Neuronal stem cell (in vitro differentiated cells): ENCODE measurements at regions not wholly inside any gene's neighbourhood (a gene's known extent, or its start where the extent isn't known, plus 50 kb on each side); places are given as distances from the start of the nearest gene placed in this dataset.

ENCODE experiments used
- DNase-seq: peaks from one replicate; pipeline ENCODE4 v3.0.0-alpha.2; 2013; ENCODE audit warnings: low spot score
- H2AFZ ChIP-seq: one replicate; pipeline ENCODE4 v1.6.1; 2013; ENCODE audit warnings: mild to moderate bottlenecking, low read length, inconsistent platforms
- H2AK5ac ChIP-seq: 2 replicates; pipeline ENCODE4 v1.6.1; 2013; ENCODE audit warnings: low read depth, mild to moderate bottlenecking, inconsistent platforms, low read length, moderate library complexity, mixed read lengths
- H2BK120ac ChIP-seq: 2 replicates; pipeline ENCODE4 v1.6.1; 2013; ENCODE audit warnings: low read depth, mild to moderate bottlenecking, inconsistent platforms, low read length, moderate library complexity, mixed read lengths
- H2BK12ac ChIP-seq: one replicate; pipeline ENCODE4 v1.6.1; 2013; ENCODE audit warnings: low read length, inconsistent platforms
- H2BK15ac ChIP-seq: 2 replicates; pipeline ENCODE4 v1.6.1; 2013; ENCODE audit warnings: mild to moderate bottlenecking, low read length, inconsistent platforms, mixed read lengths
- H2BK5ac ChIP-seq: one replicate; pipeline ENCODE4 v1.6.1; 2013; ENCODE audit warnings: inconsistent platforms, mild to moderate bottlenecking, low read length, moderate library complexity
- H3K14ac ChIP-seq: one replicate; pipeline ENCODE4 v1.6.1; 2013; ENCODE audit warnings: low read length, inconsistent platforms
- H3K18ac ChIP-seq: 2 replicates; pipeline ENCODE4 v1.6.1; 2013; ENCODE audit warnings: low read length, inconsistent platforms
- H3K23ac ChIP-seq: 2 replicates; pipeline ENCODE4 v1.6.1; 2013; ENCODE audit warnings: low read depth, mild to moderate bottlenecking, mixed read lengths, low read length, inconsistent platforms; ENCODE audit not compliant: poor library complexity
- H3K27ac ChIP-seq: replicated peaks from 3 replicates; pipeline ENCODE4 v1.5.1; 2013; ENCODE audit warnings: low read length, inconsistent platforms
- H3K27me3 ChIP-seq, 3 experiments: 2 replicates each; pipeline ENCODE4 v1.6.1; 2013; ENCODE audit warnings: low read length in 3 of 3, mild to moderate bottlenecking in 2 of 3, inconsistent platforms in 1 of 3, low read depth in 1 of 3, mixed read lengths in 1 of 3, moderate library complexity in 1 of 3; ENCODE audit not compliant: control insufficient read depth in 3 of 3, insufficient read depth in 3 of 3
- H3K36me3 ChIP-seq, 2 donors: replicated peaks in 1 of 2; 2 replicates each; pipeline ENCODE4 v1.6.1; 2013; ENCODE audit warnings: low read length in 2 of 2; ENCODE audit not compliant: control insufficient read depth in 2 of 2, insufficient read depth in 2 of 2
- H3K4ac ChIP-seq: 2 replicates; pipeline ENCODE4 v1.6.1; 2013; ENCODE audit warnings: inconsistent platforms, mild to moderate bottlenecking, low read length, moderate library complexity
- H3K4me1 ChIP-seq, 2 donors: 1 replicate in 1 of 2; 2 replicates in 1 of 2; pipeline ENCODE4 v1.6.1; 2013; ENCODE audit warnings: low read length in 2 of 2, low read depth in 1 of 2; ENCODE audit not compliant: control insufficient read depth in 2 of 2, insufficient read depth in 1 of 2
- H3K4me2 ChIP-seq: one replicate; pipeline ENCODE4 v1.6.1; 2013; ENCODE audit warnings: mild to moderate bottlenecking, low read length, inconsistent platforms; ENCODE audit not compliant: insufficient read depth, poor library complexity, severe bottlenecking
- H3K4me3 ChIP-seq, 2 donors: 2 replicates each; pipeline ENCODE4 v1.5.1; 2013; ENCODE audit warnings: low read length in 2 of 2, mild to moderate bottlenecking in 2 of 2, inconsistent platforms in 1 of 2, moderate library complexity in 1 of 2
- H3K79me1 ChIP-seq: one replicate; pipeline ENCODE4 v1.6.1; 2013; ENCODE audit warnings: low read depth, mild to moderate bottlenecking, inconsistent platforms, low read length, moderate library complexity
- H3K9ac ChIP-seq: one replicate; pipeline ENCODE4 v1.6.1; 2013; ENCODE audit warnings: mild to moderate bottlenecking, low read depth, low read length, inconsistent platforms; ENCODE audit not compliant: poor library complexity
- H3K9me3 ChIP-seq, 2 donors: replicated peaks in 1 of 2; 2 replicates each; pipeline versions ENCODE3 to v1.6.1; 2013; ENCODE audit warnings: low read length in 2 of 2, mild to moderate bottlenecking in 2 of 2, inconsistent platforms in 1 of 2, low read depth in 1 of 2, mixed read lengths in 1 of 2, moderate library complexity in 1 of 2; ENCODE audit not compliant: control insufficient read depth in 2 of 2, insufficient read depth in 1 of 2
- H4K8ac ChIP-seq: one replicate; pipeline ENCODE4 v1.6.1; 2013; ENCODE audit warnings: low read depth, mild to moderate bottlenecking, inconsistent platforms, low read length, moderate library complexity
- H4K91ac ChIP-seq: one replicate; pipeline ENCODE4 v1.6.1; 2013; ENCODE audit warnings: low read length, low read depth, mild to moderate bottlenecking, inconsistent platforms; ENCODE audit not compliant: poor library complexity
- WGBS, 2 donors: extraction: QIAGEN DNeasy Blood & Tissue Kit; methylation state at CpG; one replicate each; pipeline ENCODE4 v1.1.7; 2013; ENCODE audit warnings: missing lambda C conversion rate in 2 of 2, mixed read lengths in 1 of 2; ENCODE audit not compliant: insufficient read length in 2 of 2, insufficient replicate concordance in 1 of 2; ENCODE audit errors: extremely low coverage in 2 of 2; 5-methylcytosine and 5-hydroxymethylcytosine counted together

- Histone ChIP-seq H2BK15ac (no peak overlapping the region), H3K9me3 (no peaks in the 10 kb centered on the region), H3K27ac (no peak overlapping the region), H3K4me1 (no peaks in the 10 kb centered on the region), H3K14ac (no peak overlapping the region), H3K23ac (no peak overlapping the region), H2AFZ (no peak overlapping the region), H2BK5ac (no peak overlapping the region), H3K27me3 (no peaks in the 10 kb centered on the region), H4K8ac (no peak overlapping the region), H3K18ac (no peak overlapping the region), H3K79me1 (no peaks in the 10 kb centered on the region), H3K4me3 (no peak overlapping the region), H3K4me2 (no peak overlapping the region), H2AK5ac (no peak overlapping the region), H3K9ac (no peak overlapping the region), H2BK12ac (no peak overlapping the region), H3K4ac (no peak overlapping the region), H2BK120ac (no peak overlapping the region), H3K36me3 (no peaks in the 10 kb centered on the region), H4K91ac (no peak overlapping the region)
- no peak for DNase-seq
- WGBS, 2 donors = no CpG with 5 or more reads among the region's 5 CpGs
These were observed 931.2 kb upstream of the KCND2 start for GRCh38 chr7:119341822-119342221.

DNA sequence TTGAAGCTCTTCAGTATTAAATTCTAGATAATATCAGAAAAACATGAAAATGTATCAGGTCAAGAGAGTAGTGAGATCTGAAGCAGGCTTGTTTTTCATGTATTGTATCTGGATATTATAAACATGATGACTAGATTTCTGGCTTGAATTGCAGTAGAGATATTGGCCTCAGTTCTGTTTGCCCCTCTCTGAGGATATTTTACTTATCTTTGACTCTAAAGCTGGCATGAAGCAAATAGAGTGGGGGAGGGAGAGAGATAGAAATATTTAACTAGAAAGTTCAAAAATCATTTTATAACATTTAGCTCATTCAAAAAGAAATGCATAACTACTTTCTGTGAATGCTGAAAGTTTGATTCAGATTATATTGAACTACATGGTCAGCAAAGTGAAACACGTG, 929.7 kb upstream of the KCND2 start:
- no peak for DNase-seq
- Histone ChIP-seq H3K18ac (no peak overlapping the region), H4K8ac (no peak overlapping the region), H3K23ac (no peak overlapping the region), H3K4me2 (no peak overlapping the region), H3K9me3 (no peaks in the 10 kb centered on the region), H3K9ac (no peak overlapping the region), H2BK120ac (no peak overlapping the region), H3K27ac (no peak overlapping the region), H3K36me3 (no peaks in the 10 kb centered on the region), H2AK5ac (no peak overlapping the region), H2AFZ (no peak overlapping the region), H3K4me1 (no peaks in the 10 kb centered on the region), H2BK5ac (no peak overlapping the region), H4K91ac (no peak overlapping the region), H3K4ac (no peak overlapping the region), H3K14ac (no peak overlapping the region), H3K27me3 (no peaks in the 10 kb centered on the region), H3K4me3 (no peak overlapping the region), H3K79me1 (no peaks in the 10 kb centered on the region), H2BK15ac (no peak overlapping the region), H2BK12ac (no peak overlapping the region)
- no CpG with 5 or more reads among the region's 1 CpG for WGBS, 2 donors

DNA sequence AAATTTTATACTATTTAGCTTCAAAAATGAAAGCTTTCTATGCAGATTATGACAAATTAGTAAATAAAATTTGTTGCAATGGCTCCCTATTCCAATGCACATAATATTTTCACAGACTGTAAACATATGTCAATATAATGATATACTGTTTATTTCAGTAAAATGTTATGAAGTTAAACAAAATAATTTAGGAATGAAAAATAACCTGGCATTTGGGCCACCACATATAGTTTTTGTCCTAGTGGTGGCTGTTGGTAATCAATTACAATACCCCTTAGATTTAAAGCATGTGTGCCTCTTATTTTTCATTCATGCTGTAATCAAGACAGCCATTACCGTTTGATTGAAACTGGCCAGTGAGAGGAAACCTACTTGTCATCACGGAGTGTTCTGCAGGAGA, 928.5 kb upstream of the KCND2 start:
- no CpG with 5 or more reads among the region's 2 CpGs for WGBS, 2 donors
- no peak overlapping the region for H3K27ac ChIP-seq
- no peaks in the 10 kb centered on the region for H3K27me3 ChIP-seq
- no peak overlapping the region for H3K4ac ChIP-seq
- no peak overlapping the region for H4K91ac ChIP-seq
- no peak overlapping the region for H4K8ac ChIP-seq
- DNase-seq = no peak
- H3K23ac ChIP-seq = no peak overlapping the region
- no peak overlapping the region for H2BK5ac ChIP-seq
- no peak overlapping the region for H2BK120ac ChIP-seq
- no peak overlapping the region for H2AFZ ChIP-seq
- no peaks in the 10 kb centered on the region for H3K79me1 ChIP-seq
- H3K4me2 ChIP-seq = no peak overlapping the region
- no peak overlapping the region for H2BK15ac ChIP-seq
- no peak overlapping the region for H3K9ac ChIP-seq
- H3K4me3 ChIP-seq = no peak overlapping the region
- H2BK12ac ChIP-seq = no peak overlapping the region
- no peaks in the 10 kb centered on the region for H3K4me1 ChIP-seq
- no peak overlapping the region for H2AK5ac ChIP-seq
- H3K18ac ChIP-seq = no peak overlapping the region
- no peaks in the 10 kb centered on the region for H3K9me3 ChIP-seq
- no peak overlapping the region for H3K14ac ChIP-seq
- no peaks in the 10 kb centered on the region for H3K36me3 ChIP-seq

GRCh38 chr7:119348491-119348890, 924.5 kb upstream of the KCND2 start:
- no peak overlapping the region for H3K18ac ChIP-seq
- H3K9ac ChIP-seq = no peak overlapping the region
- no peaks in the 10 kb centered on the region for H3K27me3 ChIP-seq
- H4K91ac ChIP-seq = no peak overlapping the region
- H2AFZ ChIP-seq = no peak overlapping the region
- no peak overlapping the region for H3K4me3 ChIP-seq
- H2BK120ac ChIP-seq = no peak overlapping the region
- no peak overlapping the region for H2AK5ac ChIP-seq
- H2BK12ac ChIP-seq = no peak overlapping the region
- no peaks in the 10 kb centered on the region for H3K4me1 ChIP-seq
- H3K14ac ChIP-seq = no peak overlapping the region
- no peak for DNase-seq
- no peak overlapping the region for H3K23ac ChIP-seq
- H3K4ac ChIP-seq = no peak overlapping the region
- H3K36me3 ChIP-seq = no peaks in the 10 kb centered on the region
- H4K8ac ChIP-seq = no peak overlapping the region
- no peak overlapping the region for H3K4me2 ChIP-seq
- H2BK15ac ChIP-seq = no peak overlapping the region
- H3K27ac ChIP-seq = no peak overlapping the region
- H3K79me1 ChIP-seq = peaks cover 2% of the 10 kb centered on the region
- H3K9me3 ChIP-seq = no peaks in the 10 kb centered on the region
- H2BK5ac ChIP-seq = no peak overlapping the region
